Dendritic cell treated with granulocyte-macrophage colony-stimulating factor and Interleukin-4, amounts not matched to agents 40 ng/mL and 50 ng/mL, for 4 days (primary cell): ENCODE measurements at regions not wholly inside any gene's neighbourhood (a gene's known extent, or its start where the extent isn't known, plus 50 kb on each side); places are given as distances from the start of the nearest gene placed in this dataset.
"Not testable (repeated sequence)": the region's sequence is repeated elsewhere in the genome, so short reads cannot be mapped to it uniquely, and the experiment has no call there.

Experiments
- H3K27ac Mint-ChIP-seq: one replicate; pipeline ENCODE4 v1.8.0; 2022; ENCODE audit warnings: mild to moderate bottlenecking, mixed read lengths
- H3K27me3 Mint-ChIP-seq: one replicate; pipeline ENCODE4 v1.8.0; 2022; ENCODE audit warnings: mild to moderate bottlenecking, mixed read lengths
- H3K36me3 Mint-ChIP-seq: one replicate; pipeline ENCODE4 v1.8.0; 2022; ENCODE audit warnings: low read depth, mixed read lengths
- H3K4me1 Mint-ChIP-seq: one replicate; pipeline ENCODE4 v1.8.0; 2022; ENCODE audit warnings: low read depth, mixed read lengths
- H3K4me3 Mint-ChIP-seq: one replicate; pipeline ENCODE4 v1.8.0; 2022; ENCODE audit warnings: mild to moderate bottlenecking, moderate library complexity, mixed read lengths
- H3K9me3 Mint-ChIP-seq: one replicate; pipeline ENCODE4 v1.8.0; 2022; ENCODE audit warnings: mixed read lengths
- intact Hi-C: fragments of 100-400 bp; cut with micrococcal nuclease; formaldehyde crosslinking; loops from one replicate; pipeline ENCODE4 v1.15.0; 2022

DNA sequence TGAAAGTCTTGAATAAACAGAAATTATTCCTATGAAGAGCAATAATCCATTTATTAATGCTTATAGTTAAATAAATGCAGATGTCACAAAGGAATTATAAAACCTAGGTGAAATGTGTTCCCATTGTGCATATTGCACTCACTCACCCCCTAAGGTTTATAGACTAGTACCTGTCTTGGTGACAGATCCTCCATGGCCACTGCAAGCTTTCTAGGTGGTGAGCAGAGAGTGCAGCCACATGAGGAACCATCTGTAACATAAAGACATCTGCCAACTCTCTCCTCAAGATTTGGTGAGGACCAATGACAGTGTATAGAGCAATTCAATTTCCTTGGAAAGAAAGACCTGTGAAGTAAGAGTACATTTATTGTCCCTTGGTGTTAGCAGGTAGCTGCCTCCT lies 616.4 kb downstream of the CENPC start:
- H3K27ac Mint-ChIP-seq, H3K4me3 Mint-ChIP-seq, H3K4me1 Mint-ChIP-seq, H3K9me3 Mint-ChIP-seq, intact Hi-C loops, H3K36me3 Mint-ChIP-seq, H3K27me3 Mint-ChIP-seq: not testable (repeated sequence)

DNA sequence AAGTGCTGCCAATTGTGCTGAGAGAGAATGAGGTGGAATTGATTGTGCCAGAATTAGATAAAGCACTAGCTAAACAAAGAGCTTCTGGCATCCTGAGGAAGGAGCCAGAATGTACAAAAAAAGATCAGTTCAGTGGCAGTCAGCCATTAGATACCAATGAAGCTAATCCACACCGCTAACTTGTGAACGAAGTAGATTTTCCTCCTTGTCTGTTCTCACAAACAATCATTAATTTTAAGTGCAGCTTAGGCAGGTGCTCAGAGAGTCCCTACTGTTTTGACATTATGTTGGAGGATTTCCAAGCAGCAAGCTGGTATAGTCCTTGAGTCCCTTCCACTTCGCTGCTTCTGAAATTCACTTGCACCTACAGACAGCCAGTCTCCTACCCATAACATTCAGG lies 617.4 kb downstream of the CENPC start:
- H3K27ac Mint-ChIP-seq = no peak overlapping the region
- no peak overlapping the region for H3K4me3 Mint-ChIP-seq
- H3K4me1 Mint-ChIP-seq = peaks cover 8% of the 10 kb centered on the region
- no peaks in the 10 kb centered on the region for H3K9me3 Mint-ChIP-seq
- no peaks in the 10 kb centered on the region for H3K36me3 Mint-ChIP-seq
- peaks cover 1% of the 10 kb centered on the region for H3K27me3 Mint-ChIP-seq
- intact Hi-C loops = no loop called here

DNA sequence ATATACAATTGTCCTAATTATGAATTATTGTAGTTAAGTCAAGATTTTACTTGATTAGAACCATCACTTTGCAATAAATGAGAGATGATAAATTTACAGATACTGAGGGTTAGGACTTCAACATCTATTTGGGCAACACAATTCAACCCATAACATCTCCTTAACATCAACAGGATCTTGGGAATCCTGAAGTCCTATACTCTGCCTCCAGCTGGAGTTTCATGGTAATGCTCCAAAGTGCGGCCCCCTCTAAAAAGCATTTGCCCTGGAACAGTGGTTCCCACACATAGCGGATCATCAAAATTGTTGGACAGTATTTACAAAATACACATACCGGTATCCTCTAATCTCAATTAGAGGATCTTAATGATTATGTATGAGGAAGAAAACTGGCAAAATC lies 618.6 kb downstream of the CENPC start:
- peaks cover 13% of the 10 kb centered on the region for H3K4me1 Mint-ChIP-seq
- peaks cover 1% of the 10 kb centered on the region for H3K27me3 Mint-ChIP-seq
- H3K4me3 Mint-ChIP-seq = no peak overlapping the region
- no peak overlapping the region for H3K27ac Mint-ChIP-seq
- H3K36me3 Mint-ChIP-seq = no peaks in the 10 kb centered on the region
- intact Hi-C loops = no loop called here
- no peaks in the 10 kb centered on the region for H3K9me3 Mint-ChIP-seq

DNA sequence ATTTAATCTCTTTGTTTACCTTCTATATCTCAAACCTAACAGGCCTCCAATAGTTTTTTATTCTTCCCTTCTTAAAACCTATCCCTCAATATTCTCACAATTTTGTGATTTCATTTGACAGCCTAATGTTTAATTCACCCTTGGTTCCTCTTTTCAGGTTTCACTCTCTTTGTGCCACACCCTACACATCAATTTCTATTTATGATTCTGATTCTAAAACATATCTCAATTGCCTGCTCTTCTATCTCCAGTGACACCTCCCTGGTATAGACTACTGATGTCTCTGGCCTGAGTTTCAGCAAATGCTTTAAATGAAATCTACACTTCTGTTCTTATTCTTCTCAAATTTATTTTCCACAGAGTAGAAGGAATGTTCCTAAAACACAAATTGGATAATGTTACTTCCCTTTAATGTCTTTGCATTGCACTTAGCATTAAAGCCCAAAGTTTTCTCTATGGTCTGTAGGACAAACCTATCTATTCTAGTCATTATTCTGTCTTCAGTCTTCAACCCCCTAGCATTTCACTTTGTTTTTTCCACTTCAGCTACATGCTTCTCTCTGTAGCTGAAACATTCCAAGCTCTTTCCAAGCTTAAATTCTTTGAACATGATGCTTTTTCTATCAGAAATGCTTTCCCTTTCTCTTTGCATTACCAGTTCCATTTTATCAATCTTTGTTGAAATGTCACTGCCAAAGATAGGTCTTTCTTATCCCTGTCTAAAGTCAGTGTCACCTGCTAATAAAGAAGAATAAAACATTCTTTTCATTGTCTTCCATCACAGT lies 622.0 kb downstream of the CENPC start:
- Mint-ChIP-seq H3K4me1 (peaks cover 13% of the 10 kb centered on the region), H3K27me3 (peaks cover 4% of the 10 kb centered on the region), H3K36me3 (no peaks in the 10 kb centered on the region), H3K27ac (peak overlapping the region; percentile 41), H3K9me3 (no peaks in the 10 kb centered on the region), H3K4me3 (no peak overlapping the region)
- intact Hi-C loops = no loop called here

DNA sequence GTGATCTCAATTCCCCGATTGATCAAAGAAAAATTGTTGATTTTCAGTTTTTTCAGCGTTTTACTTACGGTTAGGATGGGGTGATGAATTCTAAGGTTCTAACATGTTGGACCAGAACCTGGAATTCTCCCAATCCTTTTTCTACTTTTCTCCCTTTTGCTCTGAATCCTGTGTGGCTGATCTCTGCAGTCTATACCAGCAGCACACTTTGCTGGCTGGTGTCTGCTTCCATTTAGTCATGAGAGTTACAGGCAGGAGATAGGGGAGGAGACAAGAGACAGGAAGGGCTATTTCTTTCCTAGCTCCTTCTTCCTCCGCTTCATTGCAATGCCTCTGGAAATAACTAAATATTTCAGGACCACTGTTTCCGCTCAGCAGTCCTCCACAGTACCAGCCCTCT lies 623.9 kb downstream of the CENPC start:
- intact Hi-C loops = no loop called here
- Mint-ChIP-seq H3K36me3 (no peaks in the 10 kb centered on the region), H3K27me3 (peaks cover 4% of the 10 kb centered on the region), H3K9me3 (no peaks in the 10 kb centered on the region), H3K27ac (no peak overlapping the region), H3K4me3 (no peak overlapping the region), H3K4me1 (peaks cover 13% of the 10 kb centered on the region)

DNA sequence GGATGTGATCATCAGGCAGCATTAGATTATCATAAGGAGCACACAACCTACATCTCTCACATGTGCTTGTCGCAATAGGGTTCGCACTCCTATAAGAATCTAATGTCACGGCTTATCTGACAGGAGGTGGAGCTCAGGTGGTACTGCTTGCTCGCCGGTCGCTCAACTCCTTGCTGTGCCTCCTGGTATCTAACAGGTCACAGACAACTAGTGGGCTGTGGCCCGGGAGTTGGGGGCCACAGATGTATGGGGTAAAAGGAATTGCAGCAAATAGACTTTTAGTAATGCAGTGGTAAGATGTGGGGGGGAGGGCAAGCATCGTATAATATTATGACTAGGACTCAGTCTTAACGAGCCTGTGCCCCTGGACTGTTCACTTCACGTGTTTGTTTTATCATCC lies 624.8 kb downstream of the CENPC start:
- intact Hi-C loops = no loop called here
- Mint-ChIP-seq H3K9me3 (no peaks in the 10 kb centered on the region), H3K4me3 (no peak overlapping the region), H3K4me1 (peaks cover 13% of the 10 kb centered on the region), H3K36me3 (no peaks in the 10 kb centered on the region), H3K27ac (no peak overlapping the region), H3K27me3 (peaks cover 4% of the 10 kb centered on the region)

DNA sequence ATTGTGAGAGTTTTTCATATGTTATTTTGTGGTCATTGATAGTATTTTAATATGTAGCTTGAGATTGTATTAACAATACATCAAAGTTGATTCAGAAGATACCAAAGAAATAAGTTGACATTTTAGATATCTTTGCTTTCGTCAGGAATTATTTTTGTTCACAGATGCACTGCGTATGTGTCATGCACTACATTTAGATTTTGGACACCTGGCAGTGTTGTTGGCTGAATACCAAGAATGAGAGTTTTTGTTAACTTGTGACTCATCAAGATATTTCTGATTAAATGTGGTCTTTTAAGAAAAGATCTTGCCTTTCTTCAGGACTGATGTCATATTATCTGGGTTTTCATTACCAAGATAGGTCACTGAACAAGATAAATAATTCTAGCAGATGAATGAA lies 633.4 kb downstream of the CENPC start:
- H3K4me1 Mint-ChIP-seq = no peaks in the 10 kb centered on the region

DNA sequence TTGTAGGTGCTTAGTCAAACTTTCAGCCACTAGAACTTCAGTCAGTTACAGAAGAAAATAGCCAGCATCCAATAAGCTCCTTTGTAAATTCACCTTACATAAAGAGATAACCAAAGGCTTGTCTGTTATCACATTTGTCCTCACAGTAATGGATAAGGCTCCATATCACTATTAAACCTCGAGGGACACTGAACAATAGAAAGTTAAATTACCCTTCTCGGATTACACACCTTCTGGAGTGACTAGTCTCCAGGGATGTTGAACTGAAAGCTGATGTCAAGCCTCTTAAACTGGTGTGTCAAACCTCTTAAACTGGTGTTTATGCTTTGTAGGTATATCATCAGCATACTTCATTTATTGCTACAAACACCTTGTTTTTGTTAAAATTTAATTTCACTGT lies 639.0 kb downstream of the CENPC start:
- H3K4me1 Mint-ChIP-seq = no peaks in the 10 kb centered on the region
- no peak overlapping the region for H3K27ac Mint-ChIP-seq
- no peaks in the 10 kb centered on the region for H3K27me3 Mint-ChIP-seq
- peaks cover 10% of the 10 kb centered on the region for H3K9me3 Mint-ChIP-seq
- no peaks in the 10 kb centered on the region for H3K36me3 Mint-ChIP-seq
- intact Hi-C loops = no loop called here
- no peak overlapping the region for H3K4me3 Mint-ChIP-seq

More for the DNA sequence above, 633.4 kb downstream of the CENPC start:
- Mint-ChIP-seq H3K27me3 (no peaks in the 10 kb centered on the region), H3K9me3 (peaks cover 10% of the 10 kb centered on the region), H3K27ac (no peak overlapping the region), H3K36me3 (no peaks in the 10 kb centered on the region), H3K4me3 (no peak overlapping the region)
- intact Hi-C loops = no loop called here

DNA sequence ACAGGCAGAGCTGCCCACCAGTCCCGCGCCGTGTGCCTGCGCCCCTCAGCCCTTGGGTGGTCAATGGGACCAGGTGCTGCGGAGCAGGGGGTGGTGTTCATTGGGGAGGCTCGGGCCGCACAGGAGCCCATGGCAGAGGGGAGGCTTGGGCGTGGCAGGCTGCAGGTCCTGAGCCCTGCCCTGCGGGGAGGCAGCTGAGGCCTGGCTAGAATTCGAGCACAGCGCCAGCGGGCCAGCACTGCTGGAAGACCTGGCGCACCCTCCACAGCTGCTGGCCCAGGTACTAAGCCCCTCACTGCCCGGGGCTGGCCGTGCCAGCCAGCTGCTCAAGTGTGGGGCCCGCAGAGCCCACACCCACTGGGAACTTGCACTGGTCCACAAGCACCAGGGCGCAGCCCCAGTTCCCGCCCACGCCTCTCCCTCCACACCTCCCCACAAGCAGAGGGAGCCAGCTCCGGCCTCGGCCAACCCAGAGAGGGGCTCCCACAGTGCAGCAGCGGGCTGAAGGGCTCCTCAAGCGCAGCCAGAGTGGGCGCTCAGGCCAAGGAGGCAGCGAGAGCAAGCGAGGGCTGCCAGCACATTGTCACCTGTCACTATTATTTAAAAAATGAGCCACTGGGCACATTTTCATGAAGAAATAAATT lies 645.8 kb downstream of the CENPC start:
- Mint-ChIP-seq H3K36me3 (no peaks in the 10 kb centered on the region), H3K9me3 (peaks cover 9% of the 10 kb centered on the region), H3K27me3 (no peaks in the 10 kb centered on the region), H3K4me1 (no peaks in the 10 kb centered on the region), H3K4me3 (no peak overlapping the region), H3K27ac (no peak overlapping the region)
- intact Hi-C loops = no loop called here

DNA sequence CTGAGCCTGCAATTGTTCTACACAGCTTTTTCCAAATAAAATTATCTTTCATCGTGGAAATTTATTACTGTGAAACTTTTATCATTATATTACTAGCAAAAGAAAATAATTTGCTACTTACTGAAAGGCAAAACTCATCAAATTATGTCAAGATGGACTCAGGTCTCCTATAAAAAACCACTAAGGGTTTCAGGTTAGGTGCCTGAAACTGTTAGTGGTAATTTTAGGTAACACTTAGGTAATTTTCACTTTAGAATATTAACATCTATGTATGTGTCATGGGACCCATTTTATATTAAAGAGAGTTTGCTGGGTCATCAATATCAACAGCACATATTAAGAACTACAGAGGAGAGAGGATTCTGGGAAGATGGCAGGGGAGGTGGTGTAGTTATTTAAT lies 651.5 kb downstream of the CENPC start:
- no peaks in the 10 kb centered on the region for H3K4me1 Mint-ChIP-seq
- H3K36me3 Mint-ChIP-seq = no peaks in the 10 kb centered on the region
- no peak overlapping the region for H3K4me3 Mint-ChIP-seq
- no peak overlapping the region for H3K27ac Mint-ChIP-seq
- intact Hi-C loops = no loop called here
- H3K27me3 Mint-ChIP-seq = no peaks in the 10 kb centered on the region
- peaks cover 9% of the 10 kb centered on the region for H3K9me3 Mint-ChIP-seq

DNA sequence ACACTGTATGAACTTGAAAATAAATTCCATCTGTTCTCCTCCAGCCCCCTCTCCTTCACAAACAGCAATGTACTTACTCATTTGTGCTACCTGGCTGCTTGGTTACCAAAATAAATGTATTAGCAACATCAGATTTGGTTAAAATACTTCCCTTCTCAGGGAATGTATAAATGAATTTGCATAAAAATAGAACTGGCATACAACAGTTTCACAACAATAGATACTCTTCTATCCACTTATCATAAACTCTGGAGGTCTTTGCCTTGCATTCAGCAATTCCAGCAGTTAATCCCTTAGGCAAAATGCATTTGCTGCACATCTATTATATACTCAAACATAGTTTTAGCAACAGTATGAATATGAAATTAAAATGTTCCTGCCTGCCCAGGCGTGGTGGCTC lies 658.2 kb downstream of the CENPC start:
- H3K9me3 Mint-ChIP-seq = peaks cover 12% of the 10 kb centered on the region
- no peak overlapping the region for H3K4me3 Mint-ChIP-seq
- H3K36me3 Mint-ChIP-seq = no peaks in the 10 kb centered on the region
- H3K27me3 Mint-ChIP-seq = no peaks in the 10 kb centered on the region
- H3K4me1 Mint-ChIP-seq = no peaks in the 10 kb centered on the region
- no peak overlapping the region for H3K27ac Mint-ChIP-seq
- intact Hi-C loops = no loop called here

DNA sequence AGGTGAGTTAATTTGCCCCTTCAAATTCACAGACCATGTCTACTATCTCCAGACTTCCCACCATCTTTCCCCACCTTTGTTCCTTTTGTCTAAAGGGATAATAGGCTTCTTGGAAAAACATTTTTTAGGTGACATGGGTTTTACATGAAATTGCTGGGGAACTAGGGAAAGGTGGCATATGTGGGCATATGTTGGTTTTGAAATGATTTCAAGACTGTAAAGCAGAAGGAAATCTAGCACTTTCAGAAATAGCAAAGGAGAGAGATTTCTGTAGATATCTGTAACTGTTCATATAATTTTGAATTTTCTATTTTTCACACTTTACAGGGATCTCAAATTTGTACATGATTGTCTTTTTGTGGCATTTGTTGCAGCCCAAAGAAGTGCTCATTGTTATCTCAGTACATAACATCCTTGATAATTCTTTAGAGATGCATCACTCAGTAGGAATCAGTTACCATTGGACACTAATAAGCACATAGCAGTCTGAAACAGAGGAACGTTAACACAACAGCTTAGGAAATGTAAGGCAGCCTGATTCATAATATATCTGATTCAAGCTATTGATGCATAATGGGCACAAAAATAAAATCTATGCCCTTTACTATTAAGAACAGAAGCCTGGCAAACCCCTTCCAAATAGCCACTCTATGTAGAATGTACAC lies 659.7 kb downstream of the CENPC start:
- Mint-ChIP-seq H3K4me1 (no peaks in the 10 kb centered on the region), H3K9me3 (peaks cover 19% of the 10 kb centered on the region), H3K4me3 (no peak overlapping the region), H3K27ac (no peak overlapping the region), H3K36me3 (no peaks in the 10 kb centered on the region), H3K27me3 (no peaks in the 10 kb centered on the region)
- intact Hi-C loops = no loop called here

DNA sequence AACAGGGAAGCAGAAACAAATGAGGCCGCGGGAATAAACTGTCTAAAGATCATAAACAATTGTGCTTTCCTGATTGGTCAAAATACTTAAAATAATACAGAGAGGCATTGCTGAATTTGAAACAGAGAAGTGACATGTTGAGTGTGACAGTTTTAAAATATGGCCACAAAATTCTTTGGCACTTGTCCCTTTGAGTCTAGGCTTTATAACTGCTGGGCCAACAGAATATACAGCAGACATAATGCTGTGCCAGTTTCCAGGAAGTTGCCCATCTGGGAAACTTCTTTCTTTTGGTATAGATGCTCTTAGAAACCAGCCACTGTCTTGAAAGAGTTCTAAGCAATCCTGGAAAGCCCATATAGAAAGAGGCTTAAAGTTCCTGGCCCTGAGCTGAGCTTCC lies 668.4 kb downstream of the CENPC start:
- no peak overlapping the region for H3K4me3 Mint-ChIP-seq
- H3K9me3 Mint-ChIP-seq = peaks cover 6% of the 10 kb centered on the region
- H3K27ac Mint-ChIP-seq = no peak overlapping the region
- H3K27me3 Mint-ChIP-seq = no peaks in the 10 kb centered on the region
- H3K36me3 Mint-ChIP-seq = no peaks in the 10 kb centered on the region
- H3K4me1 Mint-ChIP-seq = no peaks in the 10 kb centered on the region
- intact Hi-C loops = no loop called here

DNA sequence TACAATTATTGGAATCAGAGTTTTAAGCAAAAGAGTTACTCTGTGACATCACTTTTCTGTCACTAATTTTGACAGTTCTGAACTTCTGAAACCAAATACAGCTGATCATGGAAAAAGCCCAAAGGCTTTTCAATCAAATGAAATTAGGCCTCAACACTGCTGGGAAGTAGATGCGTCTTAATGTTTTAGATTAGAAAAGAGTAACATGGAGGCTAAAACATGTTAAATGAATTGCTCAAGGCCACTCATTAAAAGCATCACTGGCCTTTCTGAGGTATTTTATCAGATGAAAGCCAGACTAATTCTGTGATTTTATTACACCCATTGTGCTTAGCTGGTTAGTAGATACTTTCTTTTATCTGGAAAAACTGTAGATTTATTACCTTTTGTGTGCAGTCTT lies 672.6 kb downstream of the CENPC start:
- Mint-ChIP-seq H3K27ac (no peak overlapping the region), H3K27me3 (no peaks in the 10 kb centered on the region), H3K9me3 (no peaks in the 10 kb centered on the region), H3K36me3 (no peaks in the 10 kb centered on the region), H3K4me1 (no peaks in the 10 kb centered on the region), H3K4me3 (no peak overlapping the region)
- intact Hi-C loops = no loop called here
